ENCODE measurements at regions not wholly inside any gene's neighbourhood (a gene's known extent, or its start where the extent isn't known, plus 50 kb on each side); places are given as distances from the start of the nearest gene placed in this dataset.

DNA sequence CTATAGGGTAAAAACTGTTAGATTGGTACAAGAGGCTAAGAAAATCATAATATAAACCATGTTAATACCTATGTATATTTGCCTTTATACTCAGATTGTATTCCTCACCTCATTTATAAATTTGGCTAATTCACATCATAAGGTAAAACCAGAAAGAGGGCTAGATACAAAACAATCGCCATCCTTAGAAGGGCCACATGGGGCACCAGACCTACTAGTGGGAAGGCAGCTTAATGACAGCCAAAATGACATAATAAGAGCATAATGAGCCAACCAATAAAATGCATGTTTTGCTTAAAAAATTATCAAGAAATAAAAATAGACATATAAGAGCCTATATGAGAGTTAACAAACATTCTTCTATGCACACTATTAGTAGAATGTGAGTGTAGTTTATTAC lies 107.3 kb upstream of the PRDX4 start:
- no peak overlapping the region for H3K4me3 ChIP-seq (ENCODE audit: low read length in 2 of 2)
- no peak overlapping the region for H2BK120ac ChIP-seq (ENCODE audit: low read depth, low read length)
- H2BK5ac ChIP-seq (ENCODE audit: low read length) = no peak overlapping the region
- no peak overlapping the region for H2BK15ac ChIP-seq (ENCODE audit: low read length)
- no peaks in the 10 kb centered on the region for H3K4me1 ChIP-seq (ENCODE audit: control insufficient read depth in 2 of 2, insufficient read depth in 1 of 2, low read depth in 1 of 2, low read length in 2 of 2)
- no peak for DNase-seq (ENCODE audit: low spot score)
- H3K4me2 ChIP-seq (ENCODE audit: insufficient read depth, low read length, poor library complexity, severe bottlenecking) = no peak overlapping the region
- H3K23ac ChIP-seq (ENCODE audit: low read depth, low read length, poor library complexity) = no peak overlapping the region
- H4K8ac ChIP-seq (ENCODE audit: low read depth, low read length) = no peak overlapping the region
- H3K36me3 ChIP-seq (replicated peaks in 1 of 2; ENCODE audit: control insufficient read depth in 2 of 2, insufficient read depth in 2 of 2, low read length in 2 of 2) = no peaks in the 10 kb centered on the region
- no peaks in the 10 kb centered on the region for H3K27me3 ChIP-seq (ENCODE audit: control insufficient read depth in 3 of 3, insufficient read depth in 3 of 3, low read depth in 1 of 3, low read length in 3 of 3)
- H3K9ac ChIP-seq (ENCODE audit: low read depth, low read length, poor library complexity) = no peak overlapping the region
- H3K18ac ChIP-seq (ENCODE audit: low read length) = no peak overlapping the region
- H4K91ac ChIP-seq (ENCODE audit: low read depth, low read length, poor library complexity) = no peak overlapping the region
- no peak overlapping the region for H2AK5ac ChIP-seq (ENCODE audit: low read depth, low read length)
- H2AFZ ChIP-seq (ENCODE audit: low read length) = no peak overlapping the region
- no peak overlapping the region for H3K14ac ChIP-seq (ENCODE audit: low read length)
- no peak overlapping the region for H3K27ac ChIP-seq (replicated peaks; ENCODE audit: low read length)
- H3K9me3 ChIP-seq (replicated peaks in 1 of 2; ENCODE audit: control insufficient read depth in 2 of 2, insufficient read depth in 1 of 2, low read depth in 1 of 2, low read length in 2 of 2) = no peaks in the 10 kb centered on the region
- no peak overlapping the region for H3K4ac ChIP-seq (ENCODE audit: low read length)
- H3K79me1 ChIP-seq (ENCODE audit: low read depth, low read length) = no peaks in the 10 kb centered on the region
- no peak overlapping the region for H2BK12ac ChIP-seq (ENCODE audit: low read length)
- WGBS, 2 donors (ENCODE audit: extremely low coverage in 2 of 2, insufficient read length in 2 of 2, insufficient replicate concordance in 1 of 2) = no CpG with 5 or more reads among the region's 1 CpG

DNA sequence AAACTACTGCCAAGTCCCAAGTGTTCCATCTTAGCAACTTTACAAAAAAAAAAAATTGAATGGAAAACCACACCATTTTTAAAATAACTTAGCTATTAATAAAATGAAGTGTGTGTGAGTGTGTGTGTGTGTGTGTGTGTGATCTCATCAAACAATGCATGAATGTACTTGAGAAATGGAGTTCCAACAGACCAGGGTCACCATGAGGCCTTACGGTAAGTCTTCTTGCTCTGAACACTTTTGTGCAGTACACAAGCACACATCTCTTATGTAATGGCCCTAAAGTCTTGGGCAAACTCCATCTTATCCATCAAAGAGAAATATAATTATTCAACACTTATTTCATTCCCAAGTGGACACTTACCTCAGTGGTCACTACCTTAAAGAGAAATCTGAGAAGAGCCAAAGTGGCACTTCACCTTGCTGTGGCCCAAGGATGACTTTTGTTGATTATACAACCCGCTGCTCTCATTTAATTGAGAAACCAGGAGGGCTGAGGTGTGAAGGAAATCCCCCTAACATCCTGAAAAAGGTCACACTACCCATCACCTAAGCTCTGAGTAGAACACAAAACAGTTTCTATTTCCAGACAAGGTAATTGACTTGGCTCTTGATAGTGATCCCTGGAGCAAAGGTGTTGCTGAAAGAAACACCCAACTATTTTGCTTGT lies 96.5 kb upstream of the PRDX4 start:
- Histone ChIP-seq H2BK15ac (ENCODE audit: low read length) (no peak overlapping the region), H3K9me3 (replicated peaks in 1 of 2; ENCODE audit: control insufficient read depth in 2 of 2, insufficient read depth in 1 of 2, low read depth in 1 of 2, low read length in 2 of 2) (no peaks in the 10 kb centered on the region), H3K4me1 (ENCODE audit: control insufficient read depth in 2 of 2, insufficient read depth in 1 of 2, low read depth in 1 of 2, low read length in 2 of 2) (no peaks in the 10 kb centered on the region), H4K91ac (ENCODE audit: low read depth, low read length, poor library complexity) (no peak overlapping the region), H3K18ac (ENCODE audit: low read length) (no peak overlapping the region), H2AFZ (ENCODE audit: low read length) (no peak overlapping the region), H4K8ac (ENCODE audit: low read depth, low read length) (no peak overlapping the region), H3K27me3 (ENCODE audit: control insufficient read depth in 3 of 3, insufficient read depth in 3 of 3, low read depth in 1 of 3, low read length in 3 of 3) (no peaks in the 10 kb centered on the region), H3K23ac (ENCODE audit: low read depth, low read length, poor library complexity) (no peak overlapping the region), H3K4me3 (ENCODE audit: low read length in 2 of 2) (no peak overlapping the region), H2BK120ac (ENCODE audit: low read depth, low read length) (no peak overlapping the region), H2BK12ac (ENCODE audit: low read length) (no peak overlapping the region), H2BK5ac (ENCODE audit: low read length) (no peak overlapping the region), H3K4me2 (ENCODE audit: insufficient read depth, low read length, poor library complexity, severe bottlenecking) (no peak overlapping the region), H3K9ac (ENCODE audit: low read depth, low read length, poor library complexity) (no peak overlapping the region), H3K36me3 (replicated peaks in 1 of 2; ENCODE audit: control insufficient read depth in 2 of 2, insufficient read depth in 2 of 2, low read length in 2 of 2) (no peaks in the 10 kb centered on the region), H3K4ac (ENCODE audit: low read length) (no peak overlapping the region), H3K14ac (ENCODE audit: low read length) (no peak overlapping the region), H3K79me1 (ENCODE audit: low read depth, low read length) (no peaks in the 10 kb centered on the region), H3K27ac (replicated peaks; ENCODE audit: low read length) (no peak overlapping the region), H2AK5ac (ENCODE audit: low read depth, low read length) (no peak overlapping the region)
- DNase-seq (ENCODE audit: low spot score) = no peak
- no CpG with 5 or more reads among the region's 2 CpGs for WGBS, 2 donors (ENCODE audit: extremely low coverage in 2 of 2, insufficient read length in 2 of 2, insufficient replicate concordance in 1 of 2)

DNA sequence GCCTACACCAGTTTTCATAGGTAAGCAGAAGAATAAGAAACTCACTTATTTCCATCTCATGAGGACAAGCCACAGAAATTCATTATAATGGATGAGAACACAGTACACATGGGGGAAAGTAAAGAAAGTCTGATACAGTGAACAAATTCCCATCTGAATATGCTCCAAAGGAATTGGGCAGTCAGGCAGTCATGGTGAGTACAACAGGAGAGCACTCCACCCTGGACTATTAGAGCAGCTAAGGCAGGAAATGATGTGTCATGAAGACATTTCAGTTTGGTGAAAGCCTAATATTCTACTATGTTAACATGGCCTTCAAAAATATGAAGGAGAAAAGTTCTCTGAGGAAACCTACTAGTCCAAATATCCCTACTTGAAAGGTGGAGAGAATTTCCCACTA lies 92.0 kb upstream of the PRDX4 start:
- H3K36me3 ChIP-seq (replicated peaks in 1 of 2; ENCODE audit: control insufficient read depth in 2 of 2, insufficient read depth in 2 of 2, low read length in 2 of 2) = no peaks in the 10 kb centered on the region
- no peak overlapping the region for H3K14ac ChIP-seq (ENCODE audit: low read length)
- no peak overlapping the region for H4K8ac ChIP-seq (ENCODE audit: low read depth, low read length)
- H2BK120ac ChIP-seq (ENCODE audit: low read depth, low read length) = no peak overlapping the region
- DNase-seq (ENCODE audit: low spot score) = no peak
- H3K4me2 ChIP-seq (ENCODE audit: insufficient read depth, low read length, poor library complexity, severe bottlenecking) = no peak overlapping the region
- no peaks in the 10 kb centered on the region for H3K9me3 ChIP-seq (replicated peaks in 1 of 2; ENCODE audit: control insufficient read depth in 2 of 2, insufficient read depth in 1 of 2, low read depth in 1 of 2, low read length in 2 of 2)
- no peaks in the 10 kb centered on the region for H3K27me3 ChIP-seq (ENCODE audit: control insufficient read depth in 3 of 3, insufficient read depth in 3 of 3, low read depth in 1 of 3, low read length in 3 of 3)
- H3K27ac ChIP-seq (replicated peaks; ENCODE audit: low read length) = no peak overlapping the region
- H3K4me1 ChIP-seq (ENCODE audit: control insufficient read depth in 2 of 2, insufficient read depth in 1 of 2, low read depth in 1 of 2, low read length in 2 of 2) = no peaks in the 10 kb centered on the region
- no peak overlapping the region for H3K4ac ChIP-seq (ENCODE audit: low read length)
- H3K4me3 ChIP-seq (ENCODE audit: low read length in 2 of 2) = no peak overlapping the region
- no peak overlapping the region for H2BK5ac ChIP-seq (ENCODE audit: low read length)
- no peak overlapping the region for H2AK5ac ChIP-seq (ENCODE audit: low read depth, low read length)
- no peaks in the 10 kb centered on the region for H3K79me1 ChIP-seq (ENCODE audit: low read depth, low read length)
- no peak overlapping the region for H2AFZ ChIP-seq (ENCODE audit: low read length)
- no peak overlapping the region for H3K18ac ChIP-seq (ENCODE audit: low read length)
- no peak overlapping the region for H3K23ac ChIP-seq (ENCODE audit: low read depth, low read length, poor library complexity)
- no peak overlapping the region for H2BK12ac ChIP-seq (ENCODE audit: low read length)
- no peak overlapping the region for H2BK15ac ChIP-seq (ENCODE audit: low read length)
- H3K9ac ChIP-seq (ENCODE audit: low read depth, low read length, poor library complexity) = no peak overlapping the region
- H4K91ac ChIP-seq (ENCODE audit: low read depth, low read length, poor library complexity) = no peak overlapping the region

GRCh38 chrX:23578079-23578478 lies 89.2 kb upstream of the PRDX4 start:
- no peak overlapping the region for H3K27ac ChIP-seq (replicated peaks; ENCODE audit: low read length)
- H3K27me3 ChIP-seq (ENCODE audit: control insufficient read depth in 3 of 3, insufficient read depth in 3 of 3, low read depth in 1 of 3, low read length in 3 of 3) = no peaks in the 10 kb centered on the region
- no peaks in the 10 kb centered on the region for H3K79me1 ChIP-seq (ENCODE audit: low read depth, low read length)
- H2BK120ac ChIP-seq (ENCODE audit: low read depth, low read length) = no peak overlapping the region
- H3K4me2 ChIP-seq (ENCODE audit: insufficient read depth, low read length, poor library complexity, severe bottlenecking) = no peak overlapping the region
- no peak overlapping the region for H3K14ac ChIP-seq (ENCODE audit: low read length)
- H2AFZ ChIP-seq (ENCODE audit: low read length) = no peak overlapping the region
- H2BK12ac ChIP-seq (ENCODE audit: low read length) = no peak overlapping the region
- no peak overlapping the region for H3K9ac ChIP-seq (ENCODE audit: low read depth, low read length, poor library complexity)
- H3K23ac ChIP-seq (ENCODE audit: low read depth, low read length, poor library complexity) = no peak overlapping the region
- H2AK5ac ChIP-seq (ENCODE audit: low read depth, low read length) = no peak overlapping the region
- H4K91ac ChIP-seq (ENCODE audit: low read depth, low read length, poor library complexity) = no peak overlapping the region
- no peak overlapping the region for H2BK15ac ChIP-seq (ENCODE audit: low read length)
- H3K36me3 ChIP-seq (replicated peaks in 1 of 2; ENCODE audit: control insufficient read depth in 2 of 2, insufficient read depth in 2 of 2, low read length in 2 of 2) = no peaks in the 10 kb centered on the region
- H4K8ac ChIP-seq (ENCODE audit: low read depth, low read length) = no peak overlapping the region
- no peak overlapping the region for H3K4ac ChIP-seq (ENCODE audit: low read length)
- WGBS, 2 donors (ENCODE audit: extremely low coverage in 2 of 2, insufficient read length in 2 of 2, insufficient replicate concordance in 1 of 2) = no CpG with 5 or more reads among the region's 1 CpG
- H2BK5ac ChIP-seq (ENCODE audit: low read length) = no peak overlapping the region
- no peak overlapping the region for H3K4me3 ChIP-seq (ENCODE audit: low read length in 2 of 2)
- no peaks in the 10 kb centered on the region for H3K4me1 ChIP-seq (ENCODE audit: control insufficient read depth in 2 of 2, insufficient read depth in 1 of 2, low read depth in 1 of 2, low read length in 2 of 2)
- H3K9me3 ChIP-seq (replicated peaks in 1 of 2; ENCODE audit: control insufficient read depth in 2 of 2, insufficient read depth in 1 of 2, low read depth in 1 of 2, low read length in 2 of 2) = no peaks in the 10 kb centered on the region
- DNase-seq (ENCODE audit: low spot score) = no peak
- no peak overlapping the region for H3K18ac ChIP-seq (ENCODE audit: low read length)

Measured in neuronal stem cell (in vitro differentiated cells).